ENCODE measurements at regions not wholly inside any gene's neighbourhood (a gene's known extent, or its start where the extent isn't known, plus 50 kb on each side); places are given as distances from the start of the nearest gene placed in this dataset.

DNA sequence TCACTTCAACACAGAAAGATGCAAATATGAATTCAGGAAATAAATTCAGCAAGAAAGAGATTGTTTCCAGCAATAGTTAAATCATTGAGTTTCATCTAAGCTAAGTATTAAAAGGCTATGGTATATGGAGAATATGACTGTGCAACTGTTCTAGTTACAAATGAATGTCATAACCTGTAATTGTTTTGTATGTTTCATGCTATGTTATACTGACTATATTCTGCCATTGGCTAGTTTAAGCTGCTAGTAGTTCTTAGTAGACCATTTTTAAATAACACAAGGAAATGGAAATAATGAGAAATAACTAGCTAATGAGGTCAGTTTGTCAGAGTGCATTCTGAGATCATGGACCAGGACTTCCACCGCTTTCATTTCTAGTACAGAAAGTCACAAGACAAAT, 1154.9 kb upstream of the TMEFF2 start:
- intact Hi-C loops (cut with micrococcal nuclease; ENCODE audit: unreplicated experiment): no loop called here
- Histone ChIP-seq H3K9me3 (no peaks in the 10 kb centered on the region), H3K27me3 (replicated peaks; ENCODE audit: control insufficient read depth, insufficient read depth, low read length) (no peaks in the 10 kb centered on the region), H3K4me3 (ENCODE audit: low read depth, low read length) (no peak overlapping the region), H3K4me1 (peaks cover 4% of the 10 kb centered on the region; the same call in 1 of the 2 replicates), H3K36me3 (ENCODE audit: control insufficient read depth, insufficient read depth, low read length) (no peaks in the 10 kb centered on the region)
- H3K36me3 Mint-ChIP-seq (ENCODE audit: insufficient read depth, unreplicated experiment): no peaks in the 10 kb centered on the region
- H3K27ac Mint-ChIP-seq (ENCODE audit: unreplicated experiment): no peak overlapping the region
- ChIA-PET POLR2A (no interaction called here), CTCF (no interaction called here)
- H3K4me1 Mint-ChIP-seq (ENCODE audit: low read depth, unreplicated experiment): no peaks in the 10 kb centered on the region
- TF ChIP-seq, protein P1, sequence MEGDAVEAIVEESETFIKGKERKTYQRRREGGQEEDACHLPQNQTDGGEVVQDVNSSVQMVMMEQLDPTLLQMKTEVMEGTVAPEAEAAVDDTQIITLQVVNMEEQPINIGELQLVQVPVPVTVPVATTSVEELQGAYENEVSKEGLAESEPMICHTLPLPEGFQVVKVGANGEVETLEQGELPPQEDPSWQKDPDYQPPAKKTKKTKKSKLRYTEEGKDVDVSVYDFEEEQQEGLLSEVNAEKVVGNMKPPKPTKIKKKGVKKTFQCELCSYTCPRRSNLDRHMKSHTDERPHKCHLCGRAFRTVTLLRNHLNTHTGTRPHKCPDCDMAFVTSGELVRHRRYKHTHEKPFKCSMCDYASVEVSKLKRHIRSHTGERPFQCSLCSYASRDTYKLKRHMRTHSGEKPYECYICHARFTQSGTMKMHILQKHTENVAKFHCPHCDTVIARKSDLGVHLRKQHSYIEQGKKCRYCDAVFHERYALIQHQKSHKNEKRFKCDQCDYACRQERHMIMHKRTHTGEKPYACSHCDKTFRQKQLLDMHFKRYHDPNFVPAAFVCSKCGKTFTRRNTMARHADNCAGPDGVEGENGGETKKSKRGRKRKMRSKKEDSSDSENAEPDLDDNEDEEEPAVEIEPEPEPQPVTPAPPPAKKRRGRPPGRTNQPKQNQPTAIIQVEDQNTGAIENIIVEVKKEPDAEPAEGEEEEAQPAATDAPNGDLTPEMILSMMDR (IDR thresholded peaks at IDR 0.05; ENCODE audit: insufficient read depth in 1 of 2, low read depth in 1 of 2, low read length in 1 of 2, severe bottlenecking in 1 of 2, unreplicated experiment in 1 of 2): no peak
- BruUV-seq (replicated peaks): no TSS peak
- H3K4me3 Mint-ChIP-seq (ENCODE audit: unreplicated experiment): no peak overlapping the region
- H3K27me3 Mint-ChIP-seq (ENCODE audit: insufficient read depth, unreplicated experiment): no peaks in the 10 kb centered on the region
- no peak for DNase-seq
- H3K9me3 Mint-ChIP-seq (ENCODE audit: unreplicated experiment): no peaks in the 10 kb centered on the region

DNA sequence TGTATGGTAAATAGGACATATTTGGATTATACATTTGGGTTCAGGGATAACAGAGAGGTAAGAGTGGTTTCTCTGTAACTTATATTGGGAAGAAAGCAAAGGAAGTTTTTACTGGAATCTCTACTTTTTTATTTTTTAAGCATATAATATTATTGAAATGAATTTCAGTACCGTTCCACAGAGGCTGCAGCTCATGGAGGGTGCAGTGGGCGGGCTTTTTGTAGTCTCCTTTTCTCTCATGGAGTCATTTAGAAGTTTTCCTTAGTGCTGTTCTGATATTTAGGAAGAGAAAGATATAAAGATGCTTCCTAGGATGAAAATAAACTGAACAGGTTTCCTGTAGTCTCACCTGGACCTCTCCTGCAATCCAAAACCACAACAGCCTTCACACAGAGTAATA, 1153.3 kb upstream of the TMEFF2 start:
- BruUV-seq (replicated peaks): no TSS peak
- H3K27me3 Mint-ChIP-seq (ENCODE audit: insufficient read depth, unreplicated experiment): no peaks in the 10 kb centered on the region
- Histone ChIP-seq H3K36me3 (ENCODE audit: control insufficient read depth, insufficient read depth, low read length) (no peaks in the 10 kb centered on the region), H3K9me3 (no peaks in the 10 kb centered on the region), H3K4me1 (peaks cover 4% of the 10 kb centered on the region; the same call in 1 of the 2 replicates), H3K27me3 (replicated peaks; ENCODE audit: control insufficient read depth, insufficient read depth, low read length) (no peaks in the 10 kb centered on the region), H3K4me3 (ENCODE audit: low read depth, low read length) (no peak overlapping the region)
- H3K4me3 Mint-ChIP-seq (ENCODE audit: unreplicated experiment): no peak overlapping the region
- H3K4me1 Mint-ChIP-seq (ENCODE audit: low read depth, unreplicated experiment): no peaks in the 10 kb centered on the region
- no peak for DNase-seq
- TF ChIP-seq, protein P1 (IDR thresholded peaks at IDR 0.05; ENCODE audit: insufficient read depth in 1 of 2, low read depth in 1 of 2, low read length in 1 of 2, severe bottlenecking in 1 of 2, unreplicated experiment in 1 of 2): no peak
- no peaks in the 10 kb centered on the region for H3K36me3 Mint-ChIP-seq (ENCODE audit: insufficient read depth, unreplicated experiment)
- ChIA-PET CTCF (no interaction called here), POLR2A (interaction anchor here (0.5 kb wide), 1 partner anchor 11 kb away, joined by 7 read pairs; no protein-coding TSS in a partner anchor)
- intact Hi-C loops (cut with micrococcal nuclease; ENCODE audit: unreplicated experiment): no loop called here
- no peak overlapping the region for H3K27ac Mint-ChIP-seq (ENCODE audit: unreplicated experiment)
- no peaks in the 10 kb centered on the region for H3K9me3 Mint-ChIP-seq (ENCODE audit: unreplicated experiment)

DNA sequence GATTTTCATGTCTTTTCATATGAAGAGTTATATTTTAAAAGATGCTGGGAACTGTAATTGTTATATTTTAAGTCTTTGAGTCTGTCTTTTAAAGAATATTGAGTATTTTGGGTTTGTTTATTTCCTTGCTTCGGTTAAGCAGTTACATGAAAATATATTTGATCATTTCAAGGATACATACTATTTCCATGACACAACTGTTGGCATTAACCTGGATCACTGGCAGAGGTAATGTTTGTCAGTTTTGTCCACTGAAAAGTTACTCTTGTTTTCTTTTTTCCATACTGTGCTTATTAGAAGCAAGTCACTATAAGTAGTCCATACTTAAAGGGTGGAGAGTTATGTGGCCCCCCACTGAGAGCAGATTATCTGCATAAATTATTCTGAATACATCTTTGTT, 1142.0 kb upstream of the TMEFF2 start:
- no peaks in the 10 kb centered on the region for H3K4me1 ChIP-seq
- Mint-ChIP-seq H3K36me3 (ENCODE audit: insufficient read depth, unreplicated experiment) (no peaks in the 10 kb centered on the region), H3K27me3 (ENCODE audit: insufficient read depth, unreplicated experiment) (no peaks in the 10 kb centered on the region), H3K4me3 (ENCODE audit: unreplicated experiment) (no peak overlapping the region), H3K27ac (ENCODE audit: unreplicated experiment) (no peak overlapping the region), H3K9me3 (ENCODE audit: unreplicated experiment) (no peaks in the 10 kb centered on the region), H3K4me1 (ENCODE audit: low read depth, unreplicated experiment) (no peaks in the 10 kb centered on the region)
- TF ChIP-seq, protein P1 (IDR thresholded peaks at IDR 0.05; ENCODE audit: insufficient read depth in 1 of 2, low read depth in 1 of 2, low read length in 1 of 2, severe bottlenecking in 1 of 2, unreplicated experiment in 1 of 2): no peak
- BruUV-seq (replicated peaks): no TSS peak
- no peak overlapping the region for H3K4me3 ChIP-seq (ENCODE audit: low read depth, low read length)
- ChIA-PET POLR2A (no interaction called here), CTCF (no interaction called here)
- no peak for DNase-seq
- no peaks in the 10 kb centered on the region for H3K27me3 ChIP-seq (replicated peaks; ENCODE audit: control insufficient read depth, insufficient read depth, low read length)
- no peaks in the 10 kb centered on the region for H3K36me3 ChIP-seq (ENCODE audit: control insufficient read depth, insufficient read depth, low read length)
- intact Hi-C loops (cut with micrococcal nuclease; ENCODE audit: unreplicated experiment): no loop called here
- no peaks in the 10 kb centered on the region for H3K9me3 ChIP-seq
